Breast epithelium (tissue), 4 donors: ENCODE measurements at regions not wholly inside any gene's neighbourhood (a gene's known extent, or its start where the extent isn't known, plus 50 kb on each side); places are given as distances from the start of the nearest gene placed in this dataset.

ENCODE experiments used
- DNase-seq, 2 donors: peaks; one replicate each; pipeline ENCODE4 v3.0.0-alpha.2; 2019; ENCODE audit warnings: low spot score in 2 of 2
- H3K27ac ChIP-seq, 2 donors: fragments of 200-600 bp; sonication (generic) in 1 of 2; one replicate each; pipeline ENCODE4 v1.5.1; 2016 to 2019; ENCODE audit warnings: mild to moderate bottlenecking in 1 of 2
- H3K27me3 ChIP-seq, 2 donors: fragments of 200-600 bp; sonication (generic) in 1 of 2; one replicate each; pipeline versions ENCODE4 v1.5.1 to v1.6.0; 2017 to 2019; ENCODE audit warnings: control low read depth in 1 of 2, mild to moderate bottlenecking in 1 of 2
- H3K36me3 ChIP-seq: fragments of 200-600 bp; one replicate; pipeline ENCODE4 v1.5.1; 2019
- H3K4me1 ChIP-seq, 2 donors: fragments of 200-600 bp; sonication (generic); one replicate each; pipeline ENCODE4 v1.5.1; 2016 to 2019; ENCODE audit warnings: control low read depth in 1 of 2
- H3K4me3 ChIP-seq, 3 donors: fragments of 200-600 bp; sonication (generic); 1 replicate in 2 of 3; 2 replicates in 1 of 3; pipeline ENCODE4 v1.5.1; 2016 to 2019; ENCODE audit warnings: mild to moderate bottlenecking in 3 of 3, moderate library complexity in 2 of 3
- H3K9me3 ChIP-seq, 2 donors: fragments of 200-600 bp; sonication (generic) in 1 of 2; one replicate each; pipeline ENCODE4 v1.5.1; 2016 to 2019; ENCODE audit warnings: control low read depth in 1 of 2
- CTCF ChIP-seq, 3 donors: fragments of 450-650 bp; IDR thresholded peaks; one replicate each; pipeline ENCODE4 v1.5.1; 2016 to 2017; ENCODE audit warnings: antibody characterized with exemption in 3 of 3, mild to moderate bottlenecking in 3 of 3, moderate library complexity in 3 of 3
- POLR2A ChIP-seq: fragments of 450-650 bp; IDR thresholded peaks from one replicate; pipeline ENCODE4 v1.6.1; 2016; ENCODE audit warnings: antibody characterized with exemption, mild to moderate bottlenecking, moderate library complexity
- POLR2AphosphoS5 ChIP-seq, 3 donors: sonication (generic); formaldehyde crosslinking; IDR thresholded peaks; one replicate each; pipeline ENCODE4 v1.6.1; 2017; ENCODE audit warnings: antibody characterized with exemption in 3 of 3
- intact Hi-C: fragments of 100-400 bp; cut with DNase I; formaldehyde crosslinking; loops from one replicate; pipeline ENCODE4 v1.15.1; 2023; ENCODE audit warnings: low total_unique reads

- intact Hi-C loops, result no loop called here
Observed at GRCh38 chr1:218527737-218528136, 182.6 kb downstream of the TGFB2 start.

GRCh38 chr1:218529646-218530300, 184.6 kb downstream of the TGFB2 start:
- no peaks in the 10 kb centered on the region for H3K36me3 ChIP-seq
- no peaks in the 10 kb centered on the region for H3K4me1 ChIP-seq
- intact Hi-C loops, result no loop called here
- H3K4me3 ChIP-seq, result no peak overlapping the region
- H3K27ac ChIP-seq, result no peak overlapping the region
- no peak for DNase-seq
- H3K9me3 ChIP-seq, result no peaks in the 10 kb centered on the region
- no peaks in the 10 kb centered on the region for H3K27me3 ChIP-seq
- TF ChIP-seq POLR2A (no peak), POLR2AphosphoS5 (IDR thresholded peaks at IDR 0.05) (no peak), CTCF (IDR thresholded peaks at IDR 0.05) (no peak)

More at GRCh38 chr1:218527737-218528136, 182.6 kb downstream of the TGFB2 start:
- DNase-seq, result no peak
- Histone ChIP-seq H3K27me3 (no peaks in the 10 kb centered on the region), H3K27ac (no peak overlapping the region), H3K4me1 (no peaks in the 10 kb centered on the region), H3K9me3 (no peaks in the 10 kb centered on the region), H3K36me3 (no peaks in the 10 kb centered on the region), H3K4me3 (no peak overlapping the region)
- no peak for TF ChIP-seq CTCF (IDR thresholded peaks at IDR 0.05)

GRCh38 chr1:218531936-218532335, 186.8 kb downstream of the TGFB2 start:
- intact Hi-C loops, result no loop called here
- H3K27ac ChIP-seq, result no peak overlapping the region
- DNase-seq, result no peak
- no peaks in the 10 kb centered on the region for H3K36me3 ChIP-seq
- no peak overlapping the region for H3K4me3 ChIP-seq
- TF ChIP-seq POLR2AphosphoS5 (IDR thresholded peaks at IDR 0.05), result no peak
- no peak for TF ChIP-seq POLR2A
- TF ChIP-seq CTCF (IDR thresholded peaks at IDR 0.05), result no peak
- no peaks in the 10 kb centered on the region for H3K4me1 ChIP-seq
- H3K9me3 ChIP-seq, result no peaks in the 10 kb centered on the region
- H3K27me3 ChIP-seq, result no peaks in the 10 kb centered on the region

GRCh38 chr1:218536296-218536986, 191.3 kb downstream of the TGFB2 start:
- intact Hi-C loops, result no loop called here
- TF ChIP-seq POLR2A (no peak), CTCF (IDR thresholded peaks at IDR 0.05) (no peak), POLR2AphosphoS5 (IDR thresholded peaks at IDR 0.05) (no peak)

DNA sequence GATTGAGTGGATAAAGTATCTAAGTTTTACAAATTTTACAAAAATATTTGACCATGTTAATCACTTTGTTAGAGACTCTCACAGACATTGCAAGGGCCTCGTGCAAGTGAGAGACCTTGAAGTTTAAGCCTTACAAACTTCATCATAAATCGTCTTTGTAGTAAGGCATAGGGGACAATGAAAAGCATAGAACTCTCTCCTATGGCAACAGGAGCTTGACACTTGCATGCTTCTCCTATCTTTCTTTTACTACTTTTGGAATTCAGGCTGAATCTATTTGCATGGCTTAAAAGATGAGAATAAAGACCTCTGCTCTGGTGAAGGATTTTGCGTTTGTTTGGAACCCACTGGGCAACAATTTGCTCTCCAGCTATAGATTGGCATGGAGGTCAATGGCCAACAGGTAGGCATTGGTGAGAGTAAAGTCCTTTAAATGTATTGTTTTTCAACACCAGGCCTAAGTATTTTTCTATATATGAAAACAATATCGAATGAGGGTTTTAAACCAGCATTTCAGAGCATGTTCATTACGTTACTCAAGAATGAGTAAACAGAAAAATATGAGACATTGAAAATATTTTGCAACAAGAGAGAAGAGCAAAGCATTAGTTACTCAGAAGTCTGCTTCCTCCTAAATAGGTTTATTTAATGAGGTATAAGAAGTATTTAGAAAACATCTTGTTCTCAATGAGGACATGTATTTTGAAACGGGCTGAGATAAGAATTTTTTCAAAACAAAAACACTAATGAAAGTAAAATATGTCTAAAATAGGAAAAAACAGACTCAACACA, 192.2 kb downstream of the TGFB2 start:
- no peaks in the 10 kb centered on the region for H3K4me1 ChIP-seq
- DNase-seq, result no peak
- no peaks in the 10 kb centered on the region for H3K9me3 ChIP-seq
- no peak overlapping the region for H3K27ac ChIP-seq
- H3K4me3 ChIP-seq, result no peak overlapping the region
- TF ChIP-seq POLR2A, result no peak
- no peak for TF ChIP-seq POLR2AphosphoS5 (IDR thresholded peaks at IDR 0.05)
- intact Hi-C loops, result no loop called here
- H3K27me3 ChIP-seq, result no peaks in the 10 kb centered on the region
- H3K36me3 ChIP-seq, result no peaks in the 10 kb centered on the region

More at GRCh38 chr1:218536296-218536986, 191.3 kb downstream of the TGFB2 start:
- no peaks in the 10 kb centered on the region for H3K4me1 ChIP-seq
- no peak overlapping the region for H3K4me3 ChIP-seq
- no peaks in the 10 kb centered on the region for H3K9me3 ChIP-seq
- no peak overlapping the region for H3K27ac ChIP-seq
- no peaks in the 10 kb centered on the region for H3K36me3 ChIP-seq
- no peaks in the 10 kb centered on the region for H3K27me3 ChIP-seq
- DNase-seq, result no peak
